Retinal pigment epithelial cell (primary cell): ENCODE measurements at regions not wholly inside any gene's neighbourhood (a gene's known extent, or its start where the extent isn't known, plus 50 kb on each side); places are given as distances from the start of the nearest gene placed in this dataset.

Experiments
- DNase-seq: peaks from one replicate; pipeline ENCODE4 v3.0.0-alpha.2; 2010; ENCODE audit warnings: low read depth
- H3K4me3 ChIP-seq: 2 replicates; pipeline ENCODE4 v1.5.1; 2011; ENCODE audit warnings: mild to moderate bottlenecking, low read length, control low read depth, moderate library complexity
- TF ChIP-seq, protein P1 (sequence below): conservative IDR thresholded peaks from 2 replicates; pipeline ENCODE4 v1.5.1; 2011; ENCODE audit warnings: low read depth, low read length, control low read depth, inconsistent platforms

DNA sequence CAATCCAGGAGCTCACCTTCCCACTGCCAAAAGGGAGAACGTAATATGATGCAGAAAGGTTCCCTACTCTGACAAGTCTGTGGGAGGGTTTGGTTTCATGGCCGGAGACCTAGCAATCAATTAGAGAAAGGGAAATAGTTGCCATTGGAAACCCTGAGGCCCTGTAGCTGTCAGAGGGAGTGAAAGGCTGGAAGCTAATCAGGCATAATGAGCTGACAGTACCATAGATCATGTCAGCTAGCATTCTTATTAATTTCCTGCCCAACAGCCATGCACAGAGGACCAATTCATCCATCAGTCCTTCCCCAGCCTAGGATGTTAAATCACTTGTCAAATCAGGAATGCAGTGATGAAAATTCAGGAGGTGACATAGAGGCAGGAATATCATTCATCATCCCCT is 527.3 kb downstream of the PLPP3 start:
- TF ChIP-seq, protein P1, sequence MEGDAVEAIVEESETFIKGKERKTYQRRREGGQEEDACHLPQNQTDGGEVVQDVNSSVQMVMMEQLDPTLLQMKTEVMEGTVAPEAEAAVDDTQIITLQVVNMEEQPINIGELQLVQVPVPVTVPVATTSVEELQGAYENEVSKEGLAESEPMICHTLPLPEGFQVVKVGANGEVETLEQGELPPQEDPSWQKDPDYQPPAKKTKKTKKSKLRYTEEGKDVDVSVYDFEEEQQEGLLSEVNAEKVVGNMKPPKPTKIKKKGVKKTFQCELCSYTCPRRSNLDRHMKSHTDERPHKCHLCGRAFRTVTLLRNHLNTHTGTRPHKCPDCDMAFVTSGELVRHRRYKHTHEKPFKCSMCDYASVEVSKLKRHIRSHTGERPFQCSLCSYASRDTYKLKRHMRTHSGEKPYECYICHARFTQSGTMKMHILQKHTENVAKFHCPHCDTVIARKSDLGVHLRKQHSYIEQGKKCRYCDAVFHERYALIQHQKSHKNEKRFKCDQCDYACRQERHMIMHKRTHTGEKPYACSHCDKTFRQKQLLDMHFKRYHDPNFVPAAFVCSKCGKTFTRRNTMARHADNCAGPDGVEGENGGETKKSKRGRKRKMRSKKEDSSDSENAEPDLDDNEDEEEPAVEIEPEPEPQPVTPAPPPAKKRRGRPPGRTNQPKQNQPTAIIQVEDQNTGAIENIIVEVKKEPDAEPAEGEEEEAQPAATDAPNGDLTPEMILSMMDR, result no peak
- no peak overlapping the region for H3K4me3 ChIP-seq
- no peak for DNase-seq

- H3K4me3 ChIP-seq, result no peak overlapping the region
- TF ChIP-seq, protein P1, result no peak
- DNase-seq, result no peak
Measured at GRCh38 chr1:56050911-56051310, 528.5 kb downstream of the PLPP3 start.

DNA sequence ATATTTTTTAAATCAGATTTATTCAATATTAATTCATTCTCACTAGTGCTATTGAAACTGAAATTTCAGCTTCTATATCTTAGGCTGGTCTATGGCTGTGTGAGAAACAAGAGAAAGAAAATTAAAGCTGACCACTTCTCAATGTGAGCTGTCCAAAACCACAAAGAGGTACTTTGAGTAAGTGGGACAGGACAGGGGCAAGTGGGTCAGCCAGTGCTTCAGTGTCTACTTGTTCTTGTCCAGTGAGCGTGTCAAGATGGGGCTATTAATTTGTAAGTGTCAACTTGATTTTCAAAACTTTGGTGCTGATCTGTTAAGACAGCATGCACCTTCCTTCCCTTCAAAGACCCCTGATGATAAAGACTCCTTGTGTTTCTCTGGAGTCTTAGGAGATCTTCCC is 533.9 kb downstream of the PLPP3 start:
- no peak for DNase-seq
- TF ChIP-seq, protein P1, result no peak
- no peak overlapping the region for H3K4me3 ChIP-seq

GRCh38 chr1:56045062-56045461 is 534.3 kb downstream of the PLPP3 start:
- TF ChIP-seq, protein P1, result no peak
- no peak for DNase-seq
- H3K4me3 ChIP-seq, result no peak overlapping the region

- TF ChIP-seq, protein P1, result no peak
- DNase-seq, result no peak
- no peak overlapping the region for H3K4me3 ChIP-seq
Measured at GRCh38 chr1:56036479-56036878, 542.9 kb downstream of the PLPP3 start.

- no peak overlapping the region for H3K4me3 ChIP-seq
- TF ChIP-seq, protein P1, result no peak
- no peak for DNase-seq
Measured at GRCh38 chr1:56034847-56035481, 544.4 kb downstream of the PLPP3 start.

DNA sequence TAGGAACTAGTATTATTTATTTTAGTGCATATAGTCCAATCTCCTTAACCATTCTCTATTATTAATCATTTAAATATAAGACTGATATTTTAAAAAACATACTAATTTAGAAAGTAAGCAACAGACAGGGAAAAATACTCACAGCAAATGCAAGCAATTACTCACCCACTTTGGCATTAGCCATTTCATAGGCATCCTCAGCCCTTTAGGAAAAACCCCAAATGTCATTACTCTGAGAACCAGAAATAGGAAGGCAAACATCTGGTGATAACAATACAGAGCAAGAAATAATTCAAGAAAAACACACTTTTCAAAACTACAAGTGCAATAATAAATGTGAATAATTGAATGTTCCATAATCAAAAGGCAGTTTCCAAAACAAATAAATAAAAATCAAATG is 545.1 kb downstream of the PLPP3 start:
- no peak overlapping the region for H3K4me3 ChIP-seq
- DNase-seq, result no peak
- TF ChIP-seq, protein P1, result no peak
